WTC11 (cell line): ENCODE measurements at regions not wholly inside any gene's neighbourhood (a gene's known extent, or its start where the extent isn't known, plus 50 kb on each side); places are given as distances from the start of the nearest gene placed in this dataset.

Experiments
- ATAC-seq: fragments of 200-7000 bp; cut with Tn5 transposase; 2 replicates; pipeline ENCODE4 v1.10.0; 2021; ENCODE audit warnings: mild to moderate bottlenecking, moderate library complexity
- CTCF ChIA-PET: fragments of 300-600 bp; sonication (Branson Sonifier 250); formaldehyde crosslinking; loops from one replicate; lab custom pipeline; 2021; ENCODE audit warnings: antibody characterized with exemption; lab: Charles Lee
- POLR2A ChIA-PET: fragments of 350-600 bp; sonication (Branson Sonifier 250); formaldehyde crosslinking; loops from one replicate; lab custom pipeline; 2021; ENCODE audit warnings: antibody characterized with exemption; lab: Charles Lee
- DNase-seq: peaks from one replicate; pipeline ENCODE4 v3.0.0; 2021; ENCODE audit warnings: low spot score
- H3K27ac Mint-ChIP-seq: 2 replicates; pipeline ENCODE4 v1.8.0; 2021; ENCODE audit warnings: mixed read lengths
- H3K27me3 Mint-ChIP-seq: 2 replicates; pipeline ENCODE4 v1.8.0; 2021; ENCODE audit warnings: low read depth, mild to moderate bottlenecking, moderate library complexity, mixed read lengths
- H3K36me3 Mint-ChIP-seq: 2 replicates; pipeline ENCODE4 v1.8.0; 2021; ENCODE audit warnings: mixed read lengths
- H3K4me1 Mint-ChIP-seq: 2 replicates; pipeline ENCODE4 v1.8.0; 2022; ENCODE audit warnings: mixed read lengths
- H3K4me3 Mint-ChIP-seq: 2 replicates; pipeline ENCODE4 v1.8.0; 2021; ENCODE audit warnings: mild to moderate bottlenecking, moderate library complexity, mixed read lengths
- H3K9me3 Mint-ChIP-seq: 2 replicates; pipeline ENCODE4 v1.8.0; 2021; ENCODE audit warnings: mixed read lengths
- ARID4B ChIP-seq: sonication (generic); formaldehyde crosslinking; IDR thresholded peaks from 2 replicates; pipeline ENCODE4 v1.8.0; 2023; ENCODE audit warnings: missing genetic modification reagents, mild to moderate bottlenecking, borderline replicate concordance
- ATF6 ChIP-seq: sonication (generic); formaldehyde crosslinking; IDR thresholded peaks from 2 replicates; pipeline ENCODE4 v1.8.1; 2023; ENCODE audit warnings: mild to moderate bottlenecking, missing genetic modification reagents
- E2F5 ChIP-seq: sonication (generic); formaldehyde crosslinking; IDR thresholded peaks from 2 replicates; pipeline ENCODE4 v1.8.1; 2022; ENCODE audit warnings: mild to moderate bottlenecking, moderate library complexity, missing genetic modification reagents
- ESRRA ChIP-seq: sonication (generic); formaldehyde crosslinking; IDR thresholded peaks from 2 replicates; pipeline ENCODE4 v1.8.1; 2022; ENCODE audit warnings: mild to moderate bottlenecking, missing genetic modification reagents, borderline replicate concordance
- HMGA2 ChIP-seq: fragments of 250-450 bp; sonication (Bioruptor Pico); IDR thresholded peaks from 2 replicates; pipeline ENCODE4 v1.4.0; 2021; ENCODE audit warnings: mild to moderate bottlenecking, moderate library complexity
- MLX ChIP-seq: sonication (generic); formaldehyde crosslinking; IDR thresholded peaks from 2 replicates; pipeline ENCODE4 v1.8.1; 2023; ENCODE audit warnings: mild to moderate bottlenecking, missing genetic modification reagents, moderate library complexity
- MXD4 ChIP-seq: fragments of 250-450 bp; sonication (Bioruptor Pico); IDR thresholded peaks from 2 replicates; pipeline ENCODE4 v1.8.0; 2021; ENCODE audit warnings: mild to moderate bottlenecking, moderate library complexity, borderline replicate concordance
- MYBL2 ChIP-seq: sonication (generic); formaldehyde crosslinking; IDR thresholded peaks from 2 replicates; pipeline ENCODE4 v1.8.1; 2023; ENCODE audit warnings: mild to moderate bottlenecking, moderate library complexity, missing genetic modification reagents
- NFATC4 ChIP-seq: fragments of 250-450 bp; sonication (Bioruptor Pico); IDR thresholded peaks from 2 replicates; pipeline ENCODE4 v1.9.0; 2021; ENCODE audit warnings: mild to moderate bottlenecking
- NFE2L1 ChIP-seq: sonication (generic); formaldehyde crosslinking; IDR thresholded peaks from 2 replicates; pipeline ENCODE4 v1.8.1; 2023; ENCODE audit warnings: missing genetic modification reagents
- NFYB ChIP-seq: sonication (generic); formaldehyde crosslinking; conservative IDR thresholded peaks from 2 replicates; pipeline ENCODE4 v1.8.0; 2022; ENCODE audit warnings: low read depth, missing genetic modification reagents
- OVOL2 ChIP-seq: fragments of 250-450 bp; sonication (Bioruptor Pico); IDR thresholded peaks from 2 replicates; pipeline ENCODE4 v1.9.0; 2021; ENCODE audit warnings: mild to moderate bottlenecking, borderline replicate concordance
- RELA ChIP-seq: sonication (generic); formaldehyde crosslinking; IDR thresholded peaks from 2 replicates; pipeline ENCODE4 v1.8.1; 2022; ENCODE audit warnings: missing genetic modification reagents, mild to moderate bottlenecking, borderline replicate concordance
- SOX15 ChIP-seq: fragments of 250-450 bp; sonication (Bioruptor Pico); IDR thresholded peaks from 2 replicates; pipeline ENCODE4 v1.9.0; 2021; ENCODE audit warnings: mild to moderate bottlenecking
- SP1 ChIP-seq: sonication (generic); formaldehyde crosslinking; conservative IDR thresholded peaks from 2 replicates; pipeline ENCODE4 v1.8.1; 2022; ENCODE audit warnings: missing genetic modification reagents
- STAT6 ChIP-seq: sonication (generic); formaldehyde crosslinking; conservative IDR thresholded peaks from 2 replicates; pipeline ENCODE4 v1.8.1; 2023; ENCODE audit warnings: mild to moderate bottlenecking, low read depth, missing genetic modification reagents, moderate library complexity
- TEAD4 ChIP-seq: sonication (generic); formaldehyde crosslinking; IDR thresholded peaks from 2 replicates; pipeline ENCODE4 v1.8.0; 2022; ENCODE audit warnings: mild to moderate bottlenecking, missing genetic modification reagents
- TP53 ChIP-seq: sonication (generic); formaldehyde crosslinking; IDR thresholded peaks from 2 replicates; pipeline ENCODE4 v1.8.1; 2023; ENCODE audit warnings: mild to moderate bottlenecking, missing genetic modification reagents
- ZNF317 ChIP-seq: sonication (generic); formaldehyde crosslinking; IDR thresholded peaks from 2 replicates; pipeline ENCODE4 v1.8.1; 2023; ENCODE audit warnings: low read depth, mild to moderate bottlenecking, moderate library complexity, missing genetic modification reagents, borderline replicate concordance
- ZNF396 ChIP-seq: fragments of 250-450 bp; sonication (Bioruptor Pico); IDR thresholded peaks from 2 replicates; pipeline ENCODE4 v1.8.0; 2021; ENCODE audit warnings: mild to moderate bottlenecking, moderate library complexity, borderline replicate concordance
- ZNF512 ChIP-seq: sonication (generic); formaldehyde crosslinking; IDR thresholded peaks from 2 replicates; pipeline ENCODE4 v1.8.1; 2022; ENCODE audit warnings: missing genetic modification reagents, borderline replicate concordance

- no peak for TF ChIP-seq SP1 (CRISPR knock-in tag)
- TF ChIP-seq ATF6 (CRISPR knock-in tag) = no peak
- no peak for TF ChIP-seq HMGA2 (CRISPR knock-in tag)
- TF ChIP-seq ZNF396 = no peak
Observed at GRCh38 chr18:78448591-78448990, 531.0 kb upstream of the SALL3 start (continued).

GRCh38 chr18:78454221-78454620 is 525.4 kb upstream of the SALL3 start:
- DNase-seq (no peak), ATAC-seq (no peak)
- Mint-ChIP-seq H3K27me3 (peaks cover 8% of the 10 kb centered on the region), H3K4me3 (no peak overlapping the region), H3K27ac (no peak overlapping the region), H3K4me1 (peaks cover 7% of the 10 kb centered on the region), H3K9me3 (peaks cover 36% of the 10 kb centered on the region), H3K36me3 (peaks cover 35% of the 10 kb centered on the region)
- ChIA-PET POLR2A (no interaction called here), CTCF (no interaction called here)
- no peak for TF ChIP-seq TEAD4 (CRISPR knock-in tag)
- TF ChIP-seq E2F5 = no peak
- TF ChIP-seq ARID4B (CRISPR knock-in tag) = no peak
- TF ChIP-seq OVOL2 = no peak
- no peak for TF ChIP-seq ZNF512
- TF ChIP-seq ZNF317 (CRISPR knock-in tag) = no peak
- no peak for TF ChIP-seq ESRRA (CRISPR knock-in tag)
- TF ChIP-seq TP53 (CRISPR knock-in tag) = no peak
- TF ChIP-seq STAT6 (CRISPR knock-in tag) = no peak
- TF ChIP-seq MXD4 = no peak
- no peak for TF ChIP-seq MYBL2
- TF ChIP-seq MLX (CRISPR knock-in tag) = no peak
- no peak for TF ChIP-seq SP1 (CRISPR knock-in tag)
- no peak for TF ChIP-seq NFE2L1 (CRISPR knock-in tag)
- TF ChIP-seq NFYB (CRISPR knock-in tag) = no peak
- TF ChIP-seq RELA (CRISPR knock-in tag) = no peak
- no peak for TF ChIP-seq SOX15 (CRISPR knock-in tag)
- no peak for TF ChIP-seq NFATC4 (CRISPR knock-in tag)
